Smooth muscle cell (in vitro differentiated cells): ENCODE measurements at regions not wholly inside any gene's neighbourhood (a gene's known extent, or its start where the extent isn't known, plus 50 kb on each side); places are given as distances from the start of the nearest gene placed in this dataset.

Experiments used
- DNase-seq: peaks from one replicate; lab custom pipeline; 2025; ENCODE audit not compliant: unreplicated experiment; lab: John Stamatoyannopoulos, UW
- H2AFZ ChIP-seq: fragments of 200-600 bp; sonication (generic); 2 replicates; pipeline ENCODE4 v1.6.0; 2016; ENCODE audit warnings: antibody characterized with exemption, low read depth, mild to moderate bottlenecking
- H3F3A ChIP-seq: fragments of 200-600 bp; sonication (generic); 2 replicates; pipeline ENCODE4 v1.6.0; 2017; ENCODE audit warnings: antibody characterized with exemption, low read depth
- H3K27ac ChIP-seq: fragments of 200-600 bp; sonication (generic); 2 replicates; pipeline ENCODE4 v1.5.1; 2016; ENCODE audit warnings: low read depth, mild to moderate bottlenecking
- H3K27me3 ChIP-seq: fragments of 200-600 bp; sonication (generic); 2 replicates; pipeline ENCODE4 v1.6.1; 2016; ENCODE audit warnings: low read depth, mild to moderate bottlenecking
- H3K36me3 ChIP-seq: fragments of 200-600 bp; sonication (generic); 2 replicates; pipeline ENCODE4 v1.5.1; 2016; ENCODE audit warnings: low read depth
- H3K4me1 ChIP-seq: fragments of 200-600 bp; sonication (generic); 2 replicates; pipeline ENCODE4 v1.5.1; 2016; ENCODE audit warnings: low read depth
- H3K4me2 ChIP-seq: fragments of 200-600 bp; sonication (generic); 2 replicates; pipeline ENCODE4 v1.6.0; 2016; ENCODE audit warnings: mild to moderate bottlenecking
- H3K4me3 ChIP-seq: fragments of 200-600 bp; sonication (generic); 2 replicates; pipeline ENCODE4 v1.5.1; 2016; ENCODE audit warnings: mild to moderate bottlenecking
- H3K79me2 ChIP-seq: fragments of 200-600 bp; sonication (generic); 2 replicates; pipeline ENCODE4 v1.6.0; 2016; ENCODE audit warnings: low read depth, mild to moderate bottlenecking
- H3K9ac ChIP-seq: fragments of 200-600 bp; sonication (generic); 2 replicates; pipeline ENCODE4 v1.6.0; 2016; ENCODE audit warnings: low read depth
- H3K9me3 ChIP-seq: fragments of 200-600 bp; sonication (generic); replicated peaks from 2 replicates; pipeline ENCODE4 v1.5.1; 2016; ENCODE audit warnings: low read depth
- H4K20me1 ChIP-seq: fragments of 200-600 bp; sonication (generic); 2 replicates; pipeline ENCODE4 v1.6.0; 2016; ENCODE audit warnings: low read depth
- WGBS: methylation state at CpG from one replicate; pipeline ENCODE4 v1.1.7; 2016; ENCODE audit warnings: low lambda C conversion rate; 5-methylcytosine and 5-hydroxymethylcytosine counted together
- TF ChIP-seq, protein P1 (sequence below): fragments of 200-600 bp; sonication (generic); IDR thresholded peaks from 2 replicates; pipeline ENCODE4 v1.5.1; 2017; ENCODE audit warnings: borderline replicate concordance, mild to moderate bottlenecking, antibody characterized with exemption; ENCODE audit not compliant: insufficient read depth, poor library complexity, severe bottlenecking

GRCh38 chr5:85671223-85671970 is 946.3 kb upstream of the COX7C start:
- 85% methylated on average over 3 of the region's 3 CpGs for WGBS
- no peak for DNase-seq

DNA sequence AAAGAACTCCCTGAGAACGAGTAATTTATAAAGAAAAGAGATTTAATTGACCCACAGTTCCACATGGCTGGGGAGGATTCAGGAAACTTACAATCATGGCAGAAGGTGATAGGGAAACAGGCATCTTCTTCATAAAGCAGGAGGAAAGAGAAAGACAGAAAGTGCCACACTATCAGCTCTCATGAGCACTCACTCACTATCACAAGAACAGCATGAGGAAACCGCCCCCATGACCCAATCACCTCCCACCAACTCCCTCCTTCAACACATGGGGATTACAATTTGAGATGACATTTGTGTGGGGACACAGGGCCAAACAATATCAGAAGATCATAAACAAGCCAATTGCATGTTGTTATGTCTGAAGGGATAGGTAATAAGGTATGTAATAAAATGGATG is 935.9 kb upstream of the COX7C start:
- H3K4me3 ChIP-seq: no peak overlapping the region
- H3F3A ChIP-seq: no peaks in the 10 kb centered on the region
- TF ChIP-seq, protein P1, sequence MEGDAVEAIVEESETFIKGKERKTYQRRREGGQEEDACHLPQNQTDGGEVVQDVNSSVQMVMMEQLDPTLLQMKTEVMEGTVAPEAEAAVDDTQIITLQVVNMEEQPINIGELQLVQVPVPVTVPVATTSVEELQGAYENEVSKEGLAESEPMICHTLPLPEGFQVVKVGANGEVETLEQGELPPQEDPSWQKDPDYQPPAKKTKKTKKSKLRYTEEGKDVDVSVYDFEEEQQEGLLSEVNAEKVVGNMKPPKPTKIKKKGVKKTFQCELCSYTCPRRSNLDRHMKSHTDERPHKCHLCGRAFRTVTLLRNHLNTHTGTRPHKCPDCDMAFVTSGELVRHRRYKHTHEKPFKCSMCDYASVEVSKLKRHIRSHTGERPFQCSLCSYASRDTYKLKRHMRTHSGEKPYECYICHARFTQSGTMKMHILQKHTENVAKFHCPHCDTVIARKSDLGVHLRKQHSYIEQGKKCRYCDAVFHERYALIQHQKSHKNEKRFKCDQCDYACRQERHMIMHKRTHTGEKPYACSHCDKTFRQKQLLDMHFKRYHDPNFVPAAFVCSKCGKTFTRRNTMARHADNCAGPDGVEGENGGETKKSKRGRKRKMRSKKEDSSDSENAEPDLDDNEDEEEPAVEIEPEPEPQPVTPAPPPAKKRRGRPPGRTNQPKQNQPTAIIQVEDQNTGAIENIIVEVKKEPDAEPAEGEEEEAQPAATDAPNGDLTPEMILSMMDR: no peak
- H3K4me2 ChIP-seq: no peak overlapping the region
- H3K27ac ChIP-seq: no peak overlapping the region
- H3K4me1 ChIP-seq: no peaks in the 10 kb centered on the region
- no peak overlapping the region for H3K9ac ChIP-seq
- no peak for DNase-seq
- H3K27me3 ChIP-seq: no peaks in the 10 kb centered on the region
- H4K20me1 ChIP-seq: no peaks in the 10 kb centered on the region
- H3K79me2 ChIP-seq: no peaks in the 10 kb centered on the region
- H3K9me3 ChIP-seq: no peaks in the 10 kb centered on the region
- WGBS: 57% methylated on average over 2 of the region's 2 CpGs
- peak overlapping the region; percentile 33 for H2AFZ ChIP-seq
- no peaks in the 10 kb centered on the region for H3K36me3 ChIP-seq

More at GRCh38 chr5:85671223-85671970, 946.3 kb upstream of the COX7C start:
- Histone ChIP-seq H3K4me1 (no peaks in the 10 kb centered on the region), H4K20me1 (no peaks in the 10 kb centered on the region), H3K27ac (no peak overlapping the region), H2AFZ (no peak overlapping the region), H3K9ac (no peak overlapping the region), H3K36me3 (no peaks in the 10 kb centered on the region), H3K27me3 (no peaks in the 10 kb centered on the region), H3K9me3 (no peaks in the 10 kb centered on the region), H3K79me2 (no peaks in the 10 kb centered on the region), H3F3A (no peaks in the 10 kb centered on the region), H3K4me2 (no peak overlapping the region), H3K4me3 (no peak overlapping the region)
- TF ChIP-seq, protein P1: no peak

GRCh38 chr5:85684351-85684750 is 933.4 kb upstream of the COX7C start:
- Histone ChIP-seq H3F3A (no peaks in the 10 kb centered on the region), H4K20me1 (no peaks in the 10 kb centered on the region), H3K4me2 (no peak overlapping the region), H3K4me1 (no peaks in the 10 kb centered on the region), H3K27me3 (no peaks in the 10 kb centered on the region), H3K9me3 (no peaks in the 10 kb centered on the region), H3K79me2 (no peaks in the 10 kb centered on the region), H3K4me3 (no peak overlapping the region), H3K27ac (no peak overlapping the region), H3K36me3 (no peaks in the 10 kb centered on the region), H3K9ac (no peak overlapping the region), H2AFZ (no peak overlapping the region)
- DNase-seq: no peak
- TF ChIP-seq, protein P1: no peak
- WGBS: over 99% methylated on average over 4 of the region's 4 CpGs

DNA sequence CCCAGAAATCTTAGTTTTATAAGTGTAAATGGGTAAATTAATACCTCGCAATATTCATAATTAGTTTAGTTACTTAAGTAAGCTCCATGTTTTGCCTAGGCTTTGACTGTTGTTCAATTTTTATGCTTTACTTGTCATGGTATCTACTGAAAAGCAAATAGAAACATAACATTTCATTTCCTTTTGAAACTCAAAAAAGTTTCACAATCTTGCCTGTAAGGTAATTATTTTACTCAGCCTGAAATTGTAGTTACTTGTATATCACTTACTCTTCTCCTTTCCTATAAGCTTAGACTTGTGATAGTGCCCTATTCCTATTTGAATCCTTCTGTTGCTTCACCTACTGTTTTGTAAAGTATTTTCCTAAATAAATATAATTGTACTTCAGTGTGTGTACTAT is 914.4 kb upstream of the COX7C start:
- TF ChIP-seq, protein P1: no peak
- Histone ChIP-seq H2AFZ (no peak overlapping the region), H3K4me1 (no peaks in the 10 kb centered on the region), H3K27me3 (no peaks in the 10 kb centered on the region), H3K79me2 (no peaks in the 10 kb centered on the region), H3K4me2 (no peak overlapping the region), H3F3A (no peaks in the 10 kb centered on the region), H3K9me3 (no peaks in the 10 kb centered on the region), H3K9ac (no peak overlapping the region), H3K4me3 (no peak overlapping the region), H4K20me1 (no peaks in the 10 kb centered on the region), H3K36me3 (no peaks in the 10 kb centered on the region), H3K27ac (no peak overlapping the region)
- no peak for DNase-seq
- WGBS: 98% methylated on average over 1 of the region's 1 CpG
